GM21528 (cell line): ENCODE measurements at regions not wholly inside any gene's neighbourhood (a gene's known extent, or its start where the extent isn't known, plus 50 kb on each side); places are given as distances from the start of the nearest gene placed in this dataset.
"Not testable (repeated sequence)": the region's sequence is repeated elsewhere in the genome, so short reads cannot be mapped to it uniquely, and the experiment has no call there.

Experiments used
- ATAC-seq: cut with Tn5 transposase; IDR thresholded peaks from one replicate; pipeline ENCODE4 v1.9.1; 2021; ENCODE audit warnings: mild to moderate bottlenecking, moderate library complexity; ENCODE audit not compliant: unreplicated experiment, low FRiP score

DNA sequence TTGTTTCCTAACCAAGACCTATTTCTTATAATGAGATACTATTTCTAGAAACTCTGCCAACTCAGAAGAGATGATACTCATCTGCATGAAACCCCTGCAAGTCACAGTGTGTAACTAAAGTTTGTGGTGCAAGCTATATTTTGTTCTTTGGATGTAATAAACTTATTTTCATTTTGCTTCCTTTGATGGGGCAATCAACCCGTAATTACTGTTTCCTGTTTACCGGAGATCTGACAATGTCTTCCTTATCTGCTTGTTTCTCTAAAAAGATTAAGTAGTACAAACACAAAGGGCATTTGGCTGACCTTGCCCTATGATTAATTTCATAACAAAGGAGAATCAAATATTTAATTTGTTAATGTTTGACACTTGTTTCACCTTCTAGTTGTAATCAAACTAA is 846.6 kb upstream of the ANO3 start:
- no peak for ATAC-seq

DNA sequence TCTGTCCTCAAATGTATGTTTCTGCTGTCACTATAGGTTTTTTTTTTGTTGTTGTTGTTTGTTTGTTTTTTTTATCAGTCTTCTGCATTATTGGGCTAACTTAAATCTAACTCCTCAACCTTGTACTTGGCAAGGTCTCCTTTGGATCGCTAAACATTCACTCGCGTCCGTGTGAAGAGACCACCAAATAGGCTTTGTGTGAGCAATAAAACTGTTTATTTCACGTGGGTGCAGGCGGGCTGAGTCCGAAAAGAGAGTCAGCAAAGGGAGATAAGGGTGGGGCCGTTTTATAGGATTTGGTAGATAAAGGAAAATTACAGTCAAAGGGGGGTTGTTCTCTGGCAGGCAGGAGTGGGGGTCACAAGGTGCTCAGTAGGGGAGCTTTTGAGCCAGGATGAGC is 845.6 kb upstream of the ANO3 start:
- not testable (repeated sequence) for ATAC-seq

DNA sequence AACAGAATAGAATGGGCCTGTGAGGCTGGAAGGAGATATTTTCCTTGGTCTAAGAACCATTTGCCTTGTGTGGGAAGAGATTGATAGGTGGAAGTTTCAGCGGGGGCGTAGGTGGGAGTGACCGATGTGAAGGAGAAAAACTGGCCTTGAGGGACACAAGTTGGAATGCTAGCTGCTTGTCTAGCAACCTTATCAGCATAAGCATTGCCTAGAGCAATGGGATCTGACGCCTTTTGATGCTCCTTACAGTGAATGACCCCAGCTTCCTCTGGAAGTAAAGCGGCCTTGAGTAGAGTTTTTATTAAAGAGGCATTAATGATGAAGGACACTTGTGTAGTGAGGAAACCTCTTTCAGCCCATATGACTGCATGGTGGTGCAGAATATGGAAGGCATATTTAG is 843.8 kb upstream of the ANO3 start:
- not testable (repeated sequence) for ATAC-seq

DNA sequence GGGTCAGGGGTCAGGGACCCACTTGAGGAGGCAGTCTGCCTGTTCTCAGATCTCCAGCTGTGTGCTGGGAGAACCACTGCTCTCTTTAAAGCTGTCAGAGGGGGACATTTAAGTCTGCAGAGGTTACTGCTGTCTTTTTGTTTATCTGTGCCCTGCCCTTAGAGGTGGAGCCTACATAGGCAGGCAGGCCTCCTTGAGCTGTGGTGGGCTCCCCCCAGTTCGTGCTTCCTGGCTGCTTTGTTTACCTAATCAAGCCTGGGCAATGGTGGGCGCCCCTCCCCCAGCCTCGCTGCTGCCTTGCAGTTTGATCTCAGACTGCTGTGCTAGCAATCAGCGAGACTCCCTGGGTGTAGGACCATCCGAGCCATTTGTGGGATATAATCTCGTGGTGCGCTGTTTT is 830.5 kb upstream of the ANO3 start:
- ATAC-seq: not testable (repeated sequence)

DNA sequence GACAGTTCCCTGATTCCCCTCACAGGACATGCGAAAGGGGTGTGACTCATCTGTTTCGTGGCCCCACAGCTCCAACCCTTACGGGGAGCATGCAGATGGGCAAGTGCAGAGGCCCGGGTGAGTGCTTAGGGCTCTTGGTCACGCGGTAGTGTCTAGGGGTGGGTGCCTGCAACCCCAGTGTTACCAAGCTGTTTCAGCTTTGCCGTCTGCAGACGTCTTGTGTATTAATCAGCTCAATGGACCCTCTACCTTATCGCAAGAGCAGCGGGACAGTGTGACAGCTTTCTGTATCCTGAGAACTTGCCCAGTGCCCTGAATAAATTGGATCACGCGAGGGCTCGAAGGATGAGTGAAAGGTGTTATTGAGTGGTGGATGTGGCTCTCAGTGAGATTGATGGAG is 816.4 kb upstream of the ANO3 start:
- ATAC-seq: no peak

DNA sequence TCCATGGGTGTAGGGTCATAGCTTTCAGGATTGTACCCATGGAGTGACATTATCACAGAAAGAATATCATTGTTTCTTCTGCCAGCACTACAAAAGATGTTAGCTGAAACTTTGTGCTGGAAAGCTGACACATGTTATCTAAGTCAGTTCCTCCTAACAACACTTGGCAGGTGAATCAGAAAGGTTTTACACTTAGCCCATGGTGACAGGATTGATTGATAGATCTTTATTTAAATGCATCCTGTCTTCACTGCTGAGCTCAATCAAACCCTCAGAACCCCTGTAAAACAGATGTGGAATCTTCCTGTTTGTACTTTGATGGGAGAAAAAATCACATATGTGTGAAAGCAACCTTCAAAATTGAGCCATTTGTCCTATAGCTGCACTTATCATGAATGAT is 811.5 kb upstream of the ANO3 start:
- ATAC-seq: no peak

DNA sequence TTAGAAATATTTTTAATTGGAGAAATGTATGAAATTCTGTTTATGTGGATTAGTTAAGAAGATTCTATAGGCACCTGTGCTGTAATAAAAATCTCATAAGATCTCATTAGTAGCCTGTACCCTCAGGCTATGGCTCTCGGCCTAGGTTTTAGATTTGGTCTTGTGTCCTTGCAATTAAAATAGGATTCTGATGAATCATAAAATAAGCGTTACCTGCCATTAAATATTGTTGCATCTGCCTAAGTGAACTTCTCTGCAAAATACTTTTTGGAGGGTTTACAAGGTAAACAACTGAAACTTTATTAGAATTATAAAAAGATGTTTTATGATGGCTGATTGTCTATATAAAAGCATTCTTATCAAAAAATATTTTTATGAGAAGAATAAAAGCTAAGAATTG is 804.1 kb upstream of the ANO3 start:
- no peak for ATAC-seq

DNA sequence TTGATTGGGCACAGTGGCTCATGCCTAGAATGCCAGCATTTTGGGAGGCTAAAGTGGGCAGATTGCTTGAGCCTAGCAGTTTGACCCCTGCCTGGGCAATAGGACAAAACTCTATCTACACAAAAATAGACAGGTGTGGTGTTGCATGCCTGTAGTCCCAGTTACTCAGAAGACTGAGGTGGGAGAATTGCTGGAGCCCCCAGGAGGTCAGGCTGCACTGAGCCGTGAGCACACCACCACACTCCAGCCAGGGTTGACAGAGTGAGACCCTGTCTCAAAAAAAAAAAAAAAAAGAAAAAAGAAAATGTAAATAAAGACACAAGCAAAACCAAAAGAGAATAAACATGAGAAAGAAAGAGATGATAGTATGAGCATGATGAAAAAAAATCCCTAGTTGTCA is 802.4 kb upstream of the ANO3 start:
- ATAC-seq: no peak

DNA sequence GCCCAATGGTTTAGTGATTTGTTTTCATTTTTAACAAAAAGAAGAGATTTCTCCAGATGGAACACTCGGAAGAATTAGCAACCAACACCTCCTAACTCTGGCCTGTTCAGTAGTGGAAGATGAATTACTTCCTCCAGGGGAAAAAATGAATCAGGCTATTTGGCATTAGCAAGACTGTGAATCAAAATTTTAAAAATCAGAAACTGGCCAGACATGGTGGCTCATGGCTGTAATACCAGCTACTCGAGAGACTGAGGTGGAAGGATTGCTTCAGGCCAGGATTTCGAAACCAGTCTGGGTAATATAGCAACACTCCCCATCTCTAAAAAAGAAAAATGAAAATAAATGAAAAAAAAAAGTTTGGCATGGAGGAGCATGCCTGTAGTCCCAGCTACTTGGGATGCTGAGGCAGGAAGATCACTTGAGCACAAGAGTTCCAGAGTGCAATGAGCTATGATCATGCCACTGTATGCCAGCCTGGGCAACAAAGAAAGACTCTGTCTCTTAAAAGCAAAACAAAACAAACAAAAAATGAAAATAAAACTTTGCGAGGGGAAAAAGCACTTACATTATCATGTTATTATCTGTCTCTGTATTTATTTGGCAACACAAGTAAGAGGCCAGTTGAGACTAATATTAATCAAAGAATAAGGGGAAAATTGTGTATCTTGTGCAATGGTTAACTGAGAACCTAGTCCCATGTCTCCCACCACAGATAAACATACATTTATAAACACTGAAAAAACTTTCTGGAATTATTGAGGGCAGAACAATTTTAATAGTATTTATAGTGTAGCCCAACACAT is 796.3 kb upstream of the ANO3 start:
- no peak for ATAC-seq

DNA sequence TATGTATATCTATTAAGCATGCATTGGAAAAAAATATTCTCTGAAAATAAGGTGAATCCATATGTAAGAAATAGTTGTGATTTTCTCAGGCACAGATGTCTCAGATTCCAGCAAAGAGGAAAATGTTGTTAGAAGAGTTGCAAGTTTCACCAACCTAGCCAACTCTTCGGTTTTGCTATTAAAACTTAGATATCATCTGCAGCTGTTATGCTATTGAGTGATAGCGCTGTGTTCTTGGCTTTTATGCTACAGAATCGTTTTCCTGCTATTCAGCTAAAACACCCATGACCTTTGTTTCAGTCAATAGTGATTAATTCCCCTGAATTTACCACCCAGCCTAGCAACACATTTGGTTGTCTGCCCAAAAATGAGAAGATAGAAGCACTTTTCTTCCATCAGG is 795.6 kb upstream of the ANO3 start:
- ATAC-seq: no peak

DNA sequence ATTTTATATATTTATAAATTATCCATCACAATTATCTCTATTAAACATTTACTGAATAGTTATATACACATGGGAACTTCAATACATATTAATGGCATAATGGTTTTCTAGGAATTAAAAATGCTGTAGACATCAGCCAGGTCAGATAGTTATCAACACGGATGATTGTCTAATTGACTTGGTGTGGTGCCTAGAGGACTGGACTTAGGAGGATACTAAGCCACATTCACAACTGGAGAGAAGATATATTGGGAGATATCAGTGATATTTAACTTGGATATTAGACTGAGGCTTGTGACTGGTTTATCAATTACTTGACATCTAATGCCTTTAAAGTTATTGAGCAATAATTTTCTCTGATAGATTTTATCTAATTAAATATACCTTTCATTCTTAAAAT is 794.5 kb upstream of the ANO3 start:
- no peak for ATAC-seq

DNA sequence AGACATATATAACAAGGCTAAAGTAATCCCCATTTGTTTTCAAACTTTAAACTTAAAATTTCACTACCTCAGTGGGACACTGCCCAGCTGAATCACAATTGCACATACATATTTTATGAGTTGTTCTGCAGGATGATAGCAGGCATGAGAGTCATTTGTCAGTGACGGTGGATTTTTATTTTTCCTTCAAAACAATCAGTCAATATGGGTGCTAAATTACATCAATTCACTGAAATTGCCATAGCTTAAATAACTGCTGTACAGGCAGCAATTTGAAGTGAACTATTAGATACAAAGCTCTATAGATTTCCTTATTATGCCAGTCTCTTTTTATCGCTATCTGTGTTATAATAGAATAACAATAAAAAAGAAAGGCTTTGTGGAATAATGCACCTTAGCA is 784.6 kb upstream of the ANO3 start:
- ATAC-seq: no peak

DNA sequence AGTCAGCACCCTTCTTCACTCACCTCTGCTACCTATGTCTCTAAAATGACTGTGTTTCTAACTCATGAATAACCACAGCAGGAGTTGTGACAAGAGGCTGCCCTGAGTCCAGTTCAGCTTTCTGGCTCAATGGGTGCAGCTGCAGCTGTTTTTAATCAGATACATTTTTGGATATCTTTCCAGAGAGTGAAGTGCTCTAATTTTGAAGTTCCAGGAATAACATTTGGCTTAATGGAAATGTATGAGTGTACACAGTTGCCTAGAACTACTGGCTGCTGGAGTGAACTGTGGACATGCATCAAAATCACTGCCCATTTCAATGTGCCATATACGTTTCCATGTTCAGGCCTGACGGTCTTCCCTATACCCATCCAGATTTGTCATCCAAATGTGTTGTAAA is 769.5 kb upstream of the ANO3 start:
- no peak for ATAC-seq

DNA sequence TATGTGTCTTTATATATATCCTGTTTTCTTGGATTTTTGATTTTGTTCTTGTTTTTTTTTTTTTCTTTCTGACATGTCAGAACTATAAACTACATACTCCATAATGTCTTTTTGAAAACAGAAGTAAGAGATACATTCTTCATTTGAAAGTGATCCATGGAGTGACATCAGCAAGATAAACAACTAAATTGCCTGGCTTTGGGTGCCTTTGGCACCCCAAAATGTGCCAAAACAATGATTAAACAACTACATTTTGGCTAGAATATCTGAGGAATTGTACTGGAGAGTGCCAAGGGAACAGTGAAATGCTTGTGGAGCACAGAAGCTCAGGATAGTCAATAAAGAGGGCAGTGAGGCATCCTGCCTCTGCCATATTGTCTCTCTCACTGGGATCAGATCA is 766.1 kb upstream of the ANO3 start:
- no peak for ATAC-seq

DNA sequence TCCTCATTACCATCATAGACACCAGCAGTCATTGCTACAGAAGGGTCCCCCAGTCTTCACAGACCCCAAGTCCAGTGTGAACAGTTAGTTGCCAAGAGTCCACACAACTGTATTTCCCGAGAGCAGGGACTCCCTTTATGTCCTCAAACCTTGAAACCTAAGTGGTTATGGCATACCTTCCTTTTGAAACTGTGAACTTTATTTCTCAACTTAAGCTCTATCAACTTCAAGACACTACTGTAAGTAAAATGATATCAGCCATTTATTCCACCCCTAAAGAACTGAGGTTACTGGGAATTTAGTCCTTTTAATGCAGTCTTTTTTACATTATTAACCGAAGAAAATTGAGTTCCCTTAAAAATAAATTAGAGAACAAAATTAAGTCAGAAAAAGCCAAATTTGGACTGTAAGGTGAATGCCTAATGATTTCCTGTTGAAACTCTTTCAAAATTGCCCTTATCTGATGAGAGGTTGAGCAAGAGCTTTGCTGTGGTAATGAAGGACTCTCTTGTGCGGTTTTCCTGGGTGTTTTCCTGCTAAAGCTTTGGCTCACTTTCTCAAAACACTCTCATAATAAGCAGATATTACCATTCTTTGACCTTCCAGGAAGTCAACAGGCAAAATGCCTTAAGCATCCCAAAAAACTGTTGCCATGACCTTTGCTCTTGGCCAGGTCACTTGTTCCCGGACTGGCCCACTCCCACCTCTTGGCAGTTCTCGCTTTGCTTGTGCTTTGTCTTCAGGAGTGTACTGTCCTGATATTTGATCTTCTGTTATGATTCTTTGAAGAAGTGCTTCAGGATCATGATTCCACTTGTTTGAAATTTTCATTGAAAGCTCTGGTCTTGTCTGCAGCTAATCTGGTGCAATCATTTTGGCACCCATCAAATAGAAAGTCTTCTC is 765.4 kb upstream of the ANO3 start:
- no peak for ATAC-seq

DNA sequence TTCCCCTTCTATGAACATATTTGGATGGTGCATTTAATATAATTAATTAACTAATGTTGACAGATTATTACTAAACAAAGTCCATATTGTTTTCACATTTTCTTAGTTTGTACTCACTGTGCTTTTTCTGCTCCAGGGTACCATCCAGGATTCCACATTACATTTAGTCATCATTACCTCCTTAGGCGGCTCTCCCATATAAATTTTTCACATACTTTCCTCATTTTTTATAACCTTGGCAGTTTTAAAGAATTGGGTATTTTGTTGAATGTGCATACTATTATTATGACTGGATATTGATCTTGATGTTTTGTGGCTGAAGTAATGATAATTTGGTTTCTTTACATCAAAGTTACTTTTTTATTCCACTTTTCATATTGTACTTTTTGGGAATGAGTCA is 755.6 kb upstream of the ANO3 start:
- no peak for ATAC-seq

DNA sequence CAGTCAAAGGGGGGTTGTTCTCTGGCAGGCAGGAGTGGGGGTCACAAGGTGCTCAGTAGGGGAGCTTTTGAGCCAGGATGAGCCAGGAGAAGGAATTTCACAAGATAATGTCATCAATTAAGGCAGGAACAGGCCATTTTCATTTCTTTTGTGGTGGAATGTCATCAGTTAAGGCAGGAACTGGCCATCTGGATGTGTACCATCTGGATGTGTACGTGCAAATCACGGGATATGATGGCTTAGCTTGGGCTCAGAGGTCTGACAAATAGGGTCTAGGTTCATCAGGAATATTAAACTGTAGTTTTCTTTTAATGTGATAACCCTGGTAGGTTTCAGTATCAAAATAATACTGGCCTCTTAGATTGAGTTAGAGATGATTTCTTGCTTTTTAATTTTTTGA is 752.4 kb upstream of the ANO3 start:
- not testable (repeated sequence) for ATAC-seq

DNA sequence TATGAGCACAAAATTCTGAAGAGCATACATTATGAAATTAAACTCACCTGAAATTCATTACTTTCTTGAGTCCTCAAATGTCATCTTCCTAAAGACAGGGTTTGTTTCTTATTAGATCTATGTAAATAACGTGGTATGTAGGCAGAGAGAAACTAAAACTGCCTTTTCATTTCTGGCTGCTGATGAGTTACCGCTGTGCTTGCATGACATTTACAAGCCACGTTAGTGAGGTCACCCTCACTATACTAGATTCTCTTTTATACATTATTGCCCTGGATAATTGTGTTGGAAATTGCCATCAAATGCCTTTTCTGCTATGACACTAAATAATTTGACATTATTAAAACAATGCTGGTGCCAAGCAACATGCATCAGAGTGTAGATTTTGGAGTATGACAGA is 748.3 kb upstream of the ANO3 start:
- no peak for ATAC-seq

DNA sequence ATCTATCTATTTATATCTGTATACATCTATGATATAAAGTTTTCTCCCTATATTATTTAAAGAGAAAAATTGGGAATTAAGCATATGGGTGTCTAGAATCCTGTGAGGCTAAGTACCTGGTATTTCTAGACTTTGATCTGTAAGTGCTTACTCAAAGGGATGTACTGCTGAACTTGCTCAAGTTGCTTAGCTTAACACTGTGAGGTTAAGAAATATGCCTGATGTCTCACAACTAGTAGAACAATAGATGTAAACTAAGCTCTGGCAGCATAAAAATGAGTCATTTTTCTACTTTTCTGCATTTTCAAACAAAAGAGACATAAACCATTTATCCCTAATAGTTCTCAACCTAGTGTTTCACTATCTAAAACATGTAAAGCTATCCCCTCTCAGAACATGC is 744.4 kb upstream of the ANO3 start:
- ATAC-seq: no peak

DNA sequence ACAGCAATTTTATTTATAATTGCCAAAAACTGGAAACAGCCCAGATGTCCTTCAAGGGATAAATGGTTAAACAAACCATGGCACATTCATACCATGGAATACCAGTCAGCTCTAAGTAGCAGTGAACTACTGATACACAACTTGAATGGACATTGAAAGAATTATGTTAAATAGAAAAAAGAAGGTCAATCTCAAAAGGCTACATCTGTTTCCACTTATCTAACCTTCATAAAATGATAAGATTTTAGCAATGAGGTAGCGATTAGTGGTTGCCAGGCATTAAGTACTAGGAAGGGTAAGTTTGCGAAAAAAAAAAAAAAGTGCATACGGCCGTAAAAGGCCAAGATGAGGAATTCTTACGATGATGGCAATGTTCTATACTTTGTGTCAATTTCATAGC is 738.7 kb upstream of the ANO3 start:
- ATAC-seq: no peak

DNA sequence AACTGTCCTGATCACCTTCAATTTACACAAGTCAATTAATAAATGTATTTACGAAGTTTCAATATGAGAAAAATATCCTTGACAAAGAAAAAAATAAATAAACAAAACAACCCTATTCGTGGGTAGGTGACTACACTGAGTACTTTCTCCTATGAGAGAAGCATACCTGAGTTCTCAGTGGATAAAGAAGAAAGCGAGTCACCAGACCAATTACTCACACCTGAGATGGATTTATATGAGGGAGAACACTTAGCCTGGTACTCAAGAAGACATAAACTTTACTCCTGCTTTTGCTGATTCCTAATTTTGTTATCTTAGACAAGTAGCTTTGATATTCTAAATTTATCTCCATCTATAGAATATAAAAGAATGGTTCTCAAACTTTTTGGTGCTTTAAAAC is 735.2 kb upstream of the ANO3 start:
- ATAC-seq: no peak

DNA sequence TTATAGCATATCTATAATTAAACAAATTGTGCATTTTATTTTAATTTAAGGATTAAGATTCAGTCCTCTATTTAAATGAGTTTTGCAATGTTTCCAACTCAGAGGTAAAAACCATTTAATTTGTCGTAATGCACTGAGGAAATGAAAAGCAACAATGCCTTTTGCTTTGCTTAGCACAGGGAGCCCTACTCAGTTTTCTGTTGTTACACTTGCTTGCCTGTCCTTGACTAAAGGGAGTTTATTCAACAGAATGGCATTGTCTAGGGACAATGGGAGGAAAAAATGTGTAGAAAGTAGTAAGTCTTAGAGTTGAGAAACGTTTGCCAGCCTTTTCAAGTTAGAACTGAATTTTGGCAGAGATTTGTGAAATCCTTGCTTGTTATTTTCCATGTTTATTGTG is 734.2 kb upstream of the ANO3 start:
- no peak for ATAC-seq
